Liver (tissue), 8 donors: ENCODE measurements at regions not wholly inside any gene's neighbourhood (a gene's known extent, or its start where the extent isn't known, plus 50 kb on each side); places are given as distances from the start of the nearest gene placed in this dataset.

ENCODE experiments used
- DNase-seq: peaks from one replicate; pipeline ENCODE4 v3.0.0-alpha.2; 2017; ENCODE audit warnings: low spot score
- H3K27ac ChIP-seq, 2 donors: one replicate each; pipeline ENCODE4 v1.7.0; 2013; ENCODE audit warnings: inconsistent platforms in 2 of 2, low read length in 2 of 2, control low read depth in 1 of 2, low read depth in 1 of 2, mild to moderate bottlenecking in 1 of 2
- H3K27me3 ChIP-seq, 4 donors: one replicate each; pipeline versions ENCODE4 v1.6.1 to v1.7.0; 2013; ENCODE audit warnings: low read length in 3 of 4, inconsistent platforms in 1 of 4, mild to moderate bottlenecking in 1 of 4, moderate library complexity in 1 of 4; ENCODE audit not compliant: control insufficient read depth in 4 of 4, insufficient read depth in 4 of 4
- H3K36me3 ChIP-seq, 4 donors: one replicate each; pipeline versions ENCODE4 v1.6.1 to v1.7.0; 2013; ENCODE audit warnings: low read length in 3 of 4, mild to moderate bottlenecking in 3 of 4, low read depth in 1 of 4, moderate library complexity in 1 of 4; ENCODE audit not compliant: control insufficient read depth in 4 of 4, insufficient read depth in 3 of 4
- H3K4me1 ChIP-seq, 4 donors: one replicate each; pipeline versions ENCODE4 v1.6.1 to v1.7.0; 2013; ENCODE audit warnings: low read length in 3 of 4, mild to moderate bottlenecking in 3 of 4, moderate library complexity in 1 of 4; ENCODE audit not compliant: control insufficient read depth in 4 of 4, insufficient read depth in 4 of 4
- H3K4me3 ChIP-seq, 3 donors: one replicate each; pipeline versions ENCODE4 v1.6.1 to v1.7.0; 2013; ENCODE audit warnings: low read length in 3 of 3, control low read depth in 1 of 3, low read depth in 1 of 3, mild to moderate bottlenecking in 1 of 3
- H3K9ac ChIP-seq, 2 donors: one replicate each; pipeline ENCODE4 v1.7.0; 2013; ENCODE audit warnings: low read length in 2 of 2, mild to moderate bottlenecking in 2 of 2, moderate library complexity in 2 of 2, control low read depth in 1 of 2, low read depth in 1 of 2
- H3K9me3 ChIP-seq, 4 donors: one replicate each; pipeline versions ENCODE4 v1.6.1 to v1.7.0; 2013; ENCODE audit warnings: low read length in 3 of 4; ENCODE audit not compliant: control insufficient read depth in 4 of 4
- CTCF ChIP-seq: fragments of 150-350 bp; IDR thresholded peaks from 2 replicates; pipeline ENCODE4 v1.5.1; 2017; ENCODE audit warnings: improper control_type of control experiment, low read depth, low read length; ENCODE audit not compliant: missing input control
- EGR1 ChIP-seq, 2 donors: IDR thresholded peaks; 2 replicates each; pipeline ENCODE4 v1.6.1; 2016 to 2018; ENCODE audit warnings: antibody characterized with exemption in 2 of 2, low read depth in 2 of 2
- FOXA1 ChIP-seq: IDR thresholded peaks from 2 replicates; pipeline ENCODE4 v1.6.1; 2016; ENCODE audit warnings: antibody characterized with exemption
- FOXA2 ChIP-seq: IDR thresholded peaks from 2 replicates; pipeline ENCODE4 v1.6.1; 2016; ENCODE audit warnings: antibody characterized with exemption
- GABPA ChIP-seq, 2 donors: IDR thresholded peaks in 1 of 2; conservative IDR thresholded peaks in 1 of 2; 2 replicates each; pipeline ENCODE4 v1.6.1; 2016; ENCODE audit warnings: antibody characterized with exemption in 2 of 2, mild to moderate bottlenecking in 1 of 2, moderate library complexity in 1 of 2
- HNF4A ChIP-seq, 2 donors: conservative IDR thresholded peaks; 2 replicates each; pipeline ENCODE4 v1.6.1; 2016; ENCODE audit warnings: antibody characterized with exemption in 2 of 2, mild to moderate bottlenecking in 2 of 2
- HNF4G ChIP-seq: IDR thresholded peaks from 2 replicates; pipeline ENCODE4 v1.6.1; 2016; ENCODE audit warnings: antibody characterized with exemption
- JUND ChIP-seq, 2 donors: IDR thresholded peaks; 2 replicates each; pipeline ENCODE4 v1.6.1; 2016; ENCODE audit warnings: antibody characterized with exemption in 2 of 2
- NR2F2 ChIP-seq: IDR thresholded peaks from 2 replicates; pipeline ENCODE4 v1.6.1; 2016; ENCODE audit warnings: antibody characterized with exemption
- RAD21 ChIP-seq, 2 donors: IDR thresholded peaks; 2 replicates each; pipeline ENCODE4 v1.6.1; 2016; ENCODE audit warnings: antibody characterized with exemption in 2 of 2, mild to moderate bottlenecking in 2 of 2
- RXRA ChIP-seq, 2 donors: IDR thresholded peaks; 2 replicates each; pipeline ENCODE4 v1.6.1; 2017 to 2018; ENCODE audit warnings: antibody characterized with exemption in 2 of 2, mild to moderate bottlenecking in 1 of 2
- SP1 ChIP-seq: IDR thresholded peaks from 2 replicates; pipeline ENCODE4 v1.6.1; 2018; ENCODE audit warnings: antibody characterized with exemption, mild to moderate bottlenecking
- YY1 ChIP-seq: IDR thresholded peaks from 2 replicates; pipeline ENCODE4 v1.6.1; 2016; ENCODE audit warnings: antibody characterized with exemption, mild to moderate bottlenecking
- WGBS: extraction: QIAGEN DNeasy Blood & Tissue Kit; methylation state at CpG from one replicate; pipeline ENCODE4 v1.1.7; 2013; 5-methylcytosine and 5-hydroxymethylcytosine counted together
- TF ChIP-seq, protein P1 (sequence below): IDR thresholded peaks from 2 replicates; pipeline ENCODE4 v1.6.1; 2016; ENCODE audit warnings: antibody characterized with exemption
- TF ChIP-seq, protein P2 (sequence below): IDR thresholded peaks from 2 replicates; pipeline ENCODE4 v1.6.1; 2016; ENCODE audit warnings: antibody characterized with exemption, mild to moderate bottlenecking
- TF ChIP-seq, protein P3 (sequence below): IDR thresholded peaks from 2 replicates; pipeline ENCODE4 v1.6.1; 2016; ENCODE audit warnings: antibody characterized with exemption
- TF ChIP-seq, protein P4 (sequence below): IDR thresholded peaks from 2 replicates; pipeline ENCODE4 v1.6.1; 2016; ENCODE audit warnings: antibody characterized with exemption
- donor health status: healthy.
- donor health status: healthy.
- donor health status: healthy.
- donor health status: healthy.
- donor health status: healthy.

- peaks cover 0 to 7% (median 2%) of the 10 kb centered on the region in 4 donors for H3K27me3 ChIP-seq
- no peak overlapping the region for H3K4me3 ChIP-seq
- H3K27ac ChIP-seq: no peak overlapping the region
- no peaks in the 10 kb centered on the region for H3K36me3 ChIP-seq
- no peak for DNase-seq
- no peaks in the 10 kb centered on the region for H3K4me1 ChIP-seq
- H3K9me3 ChIP-seq: no peaks in the 10 kb centered on the region
- WGBS: 85% methylated on average over 8 of the region's 8 CpGs
- TF ChIP-seq, protein P1, sequence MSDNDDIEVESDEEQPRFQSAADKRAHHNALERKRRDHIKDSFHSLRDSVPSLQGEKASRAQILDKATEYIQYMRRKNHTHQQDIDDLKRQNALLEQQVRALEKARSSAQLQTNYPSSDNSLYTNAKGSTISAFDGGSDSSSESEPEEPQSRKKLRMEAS: no peak
- TF ChIP-seq HNF4A (conservative IDR thresholded peaks at IDR 0.05): no peak
- TF ChIP-seq HNF4G: no peak
- TF ChIP-seq RAD21 (IDR thresholded peaks at IDR 0.05): no peak
- no peak for TF ChIP-seq JUND (IDR thresholded peaks at IDR 0.05)
- TF ChIP-seq, protein P2, sequence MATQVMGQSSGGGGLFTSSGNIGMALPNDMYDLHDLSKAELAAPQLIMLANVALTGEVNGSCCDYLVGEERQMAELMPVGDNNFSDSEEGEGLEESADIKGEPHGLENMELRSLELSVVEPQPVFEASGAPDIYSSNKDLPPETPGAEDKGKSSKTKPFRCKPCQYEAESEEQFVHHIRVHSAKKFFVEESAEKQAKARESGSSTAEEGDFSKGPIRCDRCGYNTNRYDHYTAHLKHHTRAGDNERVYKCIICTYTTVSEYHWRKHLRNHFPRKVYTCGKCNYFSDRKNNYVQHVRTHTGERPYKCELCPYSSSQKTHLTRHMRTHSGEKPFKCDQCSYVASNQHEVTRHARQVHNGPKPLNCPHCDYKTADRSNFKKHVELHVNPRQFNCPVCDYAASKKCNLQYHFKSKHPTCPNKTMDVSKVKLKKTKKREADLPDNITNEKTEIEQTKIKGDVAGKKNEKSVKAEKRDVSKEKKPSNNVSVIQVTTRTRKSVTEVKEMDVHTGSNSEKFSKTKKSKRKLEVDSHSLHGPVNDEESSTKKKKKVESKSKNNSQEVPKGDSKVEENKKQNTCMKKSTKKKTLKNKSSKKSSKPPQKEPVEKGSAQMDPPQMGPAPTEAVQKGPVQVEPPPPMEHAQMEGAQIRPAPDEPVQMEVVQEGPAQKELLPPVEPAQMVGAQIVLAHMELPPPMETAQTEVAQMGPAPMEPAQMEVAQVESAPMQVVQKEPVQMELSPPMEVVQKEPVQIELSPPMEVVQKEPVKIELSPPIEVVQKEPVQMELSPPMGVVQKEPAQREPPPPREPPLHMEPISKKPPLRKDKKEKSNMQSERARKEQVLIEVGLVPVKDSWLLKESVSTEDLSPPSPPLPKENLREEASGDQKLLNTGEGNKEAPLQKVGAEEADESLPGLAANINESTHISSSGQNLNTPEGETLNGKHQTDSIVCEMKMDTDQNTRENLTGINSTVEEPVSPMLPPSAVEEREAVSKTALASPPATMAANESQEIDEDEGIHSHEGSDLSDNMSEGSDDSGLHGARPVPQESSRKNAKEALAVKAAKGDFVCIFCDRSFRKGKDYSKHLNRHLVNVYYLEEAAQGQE: no peak
- TF ChIP-seq RXRA (IDR thresholded peaks at IDR 0.05): no peak
- no peak for TF ChIP-seq NR2F2
- no peak for TF ChIP-seq EGR1 (IDR thresholded peaks at IDR 0.05; ENCODE audit: low read depth in 2 of 2)
- TF ChIP-seq CTCF: no peak
- H3K9ac ChIP-seq: no peak overlapping the region
Observed at GRCh38 chr22:48259991-48260670, 1497.7 kb downstream of the TBC1D22A start.

DNA sequence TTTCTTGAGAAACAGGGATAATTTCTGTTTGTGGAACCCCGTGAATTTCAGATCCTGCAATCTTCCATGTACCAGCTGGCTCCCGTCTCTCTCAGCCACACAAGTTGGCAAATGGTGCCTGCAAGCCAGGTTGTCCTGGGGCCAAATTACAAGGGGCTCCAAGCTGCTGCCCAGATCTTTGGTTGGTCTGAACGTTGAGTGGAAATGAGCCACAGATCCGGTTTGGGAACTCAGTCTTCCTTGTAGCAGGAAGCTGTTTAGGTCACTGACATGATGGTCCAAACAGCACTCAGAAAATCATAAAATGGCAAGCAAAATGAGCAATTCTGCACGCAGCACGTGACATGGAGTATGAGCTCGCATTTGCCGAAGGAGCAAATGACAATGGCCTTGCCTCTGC, 1496.4 kb downstream of the TBC1D22A start:
- Histone ChIP-seq H3K36me3 (no peaks in the 10 kb centered on the region), H3K27ac (no peak overlapping the region), H3K9me3 (no peaks in the 10 kb centered on the region), H3K9ac (no peak overlapping the region), H3K4me1 (no peaks in the 10 kb centered on the region), H3K27me3 (peaks cover 0 to 7% (median 2%) of the 10 kb centered on the region in 4 donors), H3K4me3 (no peak overlapping the region)
- TF ChIP-seq GABPA (IDR thresholded peaks at IDR 0.05 in 1 of 2, conservative IDR thresholded peaks at IDR 0.05 in 1 of 2) (no peak), HNF4A (conservative IDR thresholded peaks at IDR 0.05) (no peak), EGR1 (IDR thresholded peaks at IDR 0.05; ENCODE audit: low read depth in 2 of 2) (no peak), FOXA1 (no peak), YY1 (no peak), FOXA2 (no peak), SP1 (no peak), RAD21 (IDR thresholded peaks at IDR 0.05) (no peak), JUND (IDR thresholded peaks at IDR 0.05) (no peak), CTCF (no peak)
- TF ChIP-seq, protein P1: no peak
- TF ChIP-seq, protein P3, sequence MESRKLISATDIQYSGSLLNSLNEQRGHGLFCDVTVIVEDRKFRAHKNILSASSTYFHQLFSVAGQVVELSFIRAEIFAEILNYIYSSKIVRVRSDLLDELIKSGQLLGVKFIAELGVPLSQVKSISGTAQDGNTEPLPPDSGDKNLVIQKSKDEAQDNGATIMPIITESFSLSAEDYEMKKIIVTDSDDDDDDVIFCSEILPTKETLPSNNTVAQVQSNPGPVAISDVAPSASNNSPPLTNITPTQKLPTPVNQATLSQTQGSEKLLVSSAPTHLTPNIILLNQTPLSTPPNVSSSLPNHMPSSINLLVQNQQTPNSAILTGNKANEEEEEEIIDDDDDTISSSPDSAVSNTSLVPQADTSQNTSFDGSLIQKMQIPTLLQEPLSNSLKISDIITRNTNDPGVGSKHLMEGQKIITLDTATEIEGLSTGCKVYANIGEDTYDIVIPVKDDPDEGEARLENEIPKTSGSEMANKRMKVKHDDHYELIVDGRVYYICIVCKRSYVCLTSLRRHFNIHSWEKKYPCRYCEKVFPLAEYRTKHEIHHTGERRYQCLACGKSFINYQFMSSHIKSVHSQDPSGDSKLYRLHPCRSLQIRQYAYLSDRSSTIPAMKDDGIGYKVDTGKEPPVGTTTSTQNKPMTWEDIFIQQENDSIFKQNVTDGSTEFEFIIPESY: no peak
- TF ChIP-seq, protein P4, sequence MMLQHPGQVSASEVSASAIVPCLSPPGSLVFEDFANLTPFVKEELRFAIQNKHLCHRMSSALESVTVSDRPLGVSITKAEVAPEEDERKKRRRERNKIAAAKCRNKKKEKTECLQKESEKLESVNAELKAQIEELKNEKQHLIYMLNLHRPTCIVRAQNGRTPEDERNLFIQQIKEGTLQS: no peak
- no peak for DNase-seq
- 76% methylated on average over 8 of the region's 8 CpGs for WGBS
